C4-2B (cell line): ENCODE measurements at regions not wholly inside any gene's neighbourhood (a gene's known extent, or its start where the extent isn't known, plus 50 kb on each side); places are given as distances from the start of the nearest gene placed in this dataset.
A peak's percentile ranks its signal among the peaks of the same experiment; 100 is the strongest.

Experiments used
- H3K27ac ChIP-seq: fragments of 450-650 bp; 2 replicates; pipeline ENCODE4 v1.5.1; 2017
- ZFX ChIP-seq: fragments of 450-650 bp; IDR thresholded peaks from 2 replicates; pipeline ENCODE4 v1.6.1; 2017
- TF ChIP-seq, protein P1 (sequence below): fragments of 450-650 bp; conservative IDR thresholded peaks from 2 replicates; pipeline ENCODE4 v1.5.1; 2017; ENCODE audit warnings: mild to moderate bottlenecking

DNA sequence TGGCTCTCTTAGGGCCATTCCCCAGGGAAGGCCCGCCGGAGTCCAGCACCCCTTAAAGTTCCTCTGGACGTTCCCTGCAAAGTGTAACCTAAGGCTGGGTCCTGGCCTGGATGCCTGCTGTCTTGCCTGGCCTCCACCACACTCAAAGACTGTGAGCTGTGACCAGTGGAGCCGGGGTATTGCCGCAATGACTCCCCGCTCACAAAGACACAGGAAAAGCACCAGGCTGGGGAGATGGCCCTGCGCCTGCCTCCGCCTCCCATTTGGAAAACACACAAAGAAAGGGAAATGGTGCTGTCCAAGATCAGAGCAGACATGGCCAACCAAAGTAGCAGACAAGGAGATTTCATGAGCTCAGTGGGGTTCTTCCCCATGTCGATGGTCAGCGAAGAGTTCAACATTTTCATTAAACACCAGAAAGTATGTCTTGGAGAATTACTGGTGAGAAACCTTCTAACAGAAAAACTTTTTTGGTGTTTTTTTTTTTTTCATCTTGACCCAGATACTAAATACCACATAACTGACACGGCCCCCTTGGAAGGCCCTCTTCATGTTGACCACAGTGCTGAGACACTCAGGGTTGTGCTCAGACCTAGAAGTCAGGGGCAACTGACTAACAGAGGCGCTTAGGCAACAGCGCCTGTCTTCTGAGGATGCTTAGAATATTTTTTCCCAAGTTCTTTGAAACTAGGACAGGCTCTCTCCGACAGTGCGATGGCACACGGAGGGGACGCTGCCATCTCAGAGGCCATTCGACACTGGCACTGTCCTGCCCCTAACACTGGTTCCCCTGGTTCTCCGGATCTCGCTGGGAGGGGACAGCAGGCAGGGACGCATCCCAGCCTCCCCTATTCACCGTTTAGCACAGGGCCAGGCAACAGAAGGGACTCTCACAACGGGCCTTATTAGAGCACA lies 226.4 kb upstream of the ID2 start:
- no peak overlapping the region for H3K27ac ChIP-seq
- TF ChIP-seq, protein P1, sequence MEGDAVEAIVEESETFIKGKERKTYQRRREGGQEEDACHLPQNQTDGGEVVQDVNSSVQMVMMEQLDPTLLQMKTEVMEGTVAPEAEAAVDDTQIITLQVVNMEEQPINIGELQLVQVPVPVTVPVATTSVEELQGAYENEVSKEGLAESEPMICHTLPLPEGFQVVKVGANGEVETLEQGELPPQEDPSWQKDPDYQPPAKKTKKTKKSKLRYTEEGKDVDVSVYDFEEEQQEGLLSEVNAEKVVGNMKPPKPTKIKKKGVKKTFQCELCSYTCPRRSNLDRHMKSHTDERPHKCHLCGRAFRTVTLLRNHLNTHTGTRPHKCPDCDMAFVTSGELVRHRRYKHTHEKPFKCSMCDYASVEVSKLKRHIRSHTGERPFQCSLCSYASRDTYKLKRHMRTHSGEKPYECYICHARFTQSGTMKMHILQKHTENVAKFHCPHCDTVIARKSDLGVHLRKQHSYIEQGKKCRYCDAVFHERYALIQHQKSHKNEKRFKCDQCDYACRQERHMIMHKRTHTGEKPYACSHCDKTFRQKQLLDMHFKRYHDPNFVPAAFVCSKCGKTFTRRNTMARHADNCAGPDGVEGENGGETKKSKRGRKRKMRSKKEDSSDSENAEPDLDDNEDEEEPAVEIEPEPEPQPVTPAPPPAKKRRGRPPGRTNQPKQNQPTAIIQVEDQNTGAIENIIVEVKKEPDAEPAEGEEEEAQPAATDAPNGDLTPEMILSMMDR: no peak
- no peak for TF ChIP-seq ZFX

DNA sequence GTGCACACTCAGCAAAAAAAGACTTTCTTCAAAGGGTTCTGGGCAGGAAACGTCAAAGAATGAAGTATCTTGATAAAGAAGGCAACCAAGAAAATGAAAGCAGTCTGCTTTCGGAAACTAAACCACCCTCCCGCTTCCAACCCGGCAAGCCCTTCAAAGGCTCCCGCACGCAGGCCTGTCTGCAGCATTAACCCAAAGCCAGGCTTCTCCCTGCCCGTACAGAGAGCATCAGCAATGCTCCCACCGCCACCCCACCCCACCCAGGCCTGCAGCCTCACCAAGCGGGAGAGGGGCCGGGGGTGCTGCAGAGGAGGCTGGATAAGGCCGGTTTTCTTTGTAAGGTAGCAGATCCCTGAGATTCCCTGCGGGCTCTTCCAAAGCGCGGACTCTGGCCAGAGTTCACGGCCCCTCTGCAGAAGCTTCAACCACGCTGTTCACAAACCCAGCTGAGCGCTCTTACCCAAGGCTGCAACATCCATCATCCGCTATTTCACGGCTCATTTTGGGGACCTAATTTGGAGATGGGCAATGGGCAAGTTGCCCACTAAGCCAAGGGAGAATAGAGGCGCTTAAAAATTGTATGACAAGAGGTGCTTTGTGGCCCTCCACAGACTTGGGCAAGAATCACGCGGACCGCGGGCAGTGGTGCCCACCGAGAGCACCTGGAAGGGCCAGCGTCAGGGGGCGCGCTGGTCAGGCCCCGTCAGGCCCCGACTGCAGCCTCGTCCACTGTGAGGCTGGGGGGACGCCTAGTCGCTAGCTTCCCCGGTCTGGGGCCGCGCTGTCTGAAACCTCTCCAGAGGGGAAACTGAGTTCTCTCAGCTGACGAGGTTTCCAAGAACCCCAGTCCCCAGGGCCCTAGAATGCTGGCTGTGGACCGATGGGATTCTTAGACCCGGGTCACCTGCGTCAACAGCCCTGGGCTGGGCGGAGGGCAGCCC lies 225.4 kb upstream of the ID2 start:
- H3K27ac ChIP-seq: peak overlapping the region; percentile 22; the same call in 1 of the 2 replicates
- TF ChIP-seq, protein P1: no peak
- no peak for TF ChIP-seq ZFX

DNA sequence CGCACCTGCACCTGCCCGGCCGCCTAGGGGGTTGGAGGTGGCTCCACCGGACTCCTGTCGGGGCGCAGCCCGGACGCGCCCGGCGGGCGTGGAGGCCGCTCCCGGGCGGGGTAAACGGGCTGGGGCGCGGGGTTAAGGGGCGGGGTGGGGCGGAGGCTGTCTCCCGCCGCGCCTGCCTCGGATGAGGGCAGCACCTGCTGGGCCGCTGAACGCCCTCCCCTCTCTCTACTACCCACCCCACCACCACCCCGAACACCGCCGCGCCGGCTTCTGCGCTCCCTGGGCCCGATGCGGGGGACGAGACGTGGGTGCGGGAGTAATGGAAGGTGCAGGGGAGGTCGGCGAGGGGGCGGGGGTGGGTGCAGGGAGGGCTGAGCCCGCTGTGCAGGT lies 224.8 kb upstream of the ID2 start:
- TF ChIP-seq, protein P1: no peak
- no peak for TF ChIP-seq ZFX
- peak overlapping the region; percentile 22; the same call in 1 of the 2 replicates for H3K27ac ChIP-seq

DNA sequence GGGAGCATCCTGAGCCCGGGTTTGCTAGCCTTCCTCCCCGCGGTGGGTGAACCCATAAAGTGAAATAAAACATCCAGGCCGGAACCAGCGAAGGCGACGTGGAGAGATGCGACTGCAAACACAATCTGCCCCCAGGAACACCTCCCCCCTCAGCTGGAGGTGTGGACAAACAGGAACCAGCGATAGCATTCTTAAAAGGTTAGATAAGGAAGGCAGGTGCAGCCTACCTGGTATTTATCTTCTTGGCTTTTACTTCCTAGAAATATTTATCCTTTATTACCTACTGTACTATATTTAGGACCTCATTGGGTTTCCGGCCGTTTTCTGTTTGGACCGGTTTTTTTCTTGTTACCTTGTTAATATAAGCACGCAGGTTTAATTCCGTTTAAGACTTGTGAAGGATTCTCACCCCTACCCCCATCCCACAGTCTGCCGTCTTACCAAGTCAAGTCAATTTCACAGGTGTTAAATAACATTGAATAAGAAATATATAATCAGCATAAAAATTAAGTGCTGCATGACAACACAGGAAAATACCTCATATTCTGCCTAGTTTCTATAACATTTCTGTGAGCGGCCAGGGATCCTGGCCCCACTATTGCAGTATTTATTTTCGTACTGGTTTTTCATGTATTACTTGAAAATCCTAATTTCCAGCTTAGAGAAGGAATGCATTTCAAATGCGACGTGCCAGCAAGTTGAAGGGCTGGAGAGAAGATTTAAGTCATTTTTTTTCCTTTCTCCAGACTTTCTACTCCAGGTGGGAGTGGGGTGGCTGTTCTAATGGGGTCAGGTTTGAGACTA lies 224.0 kb upstream of the ID2 start:
- TF ChIP-seq, protein P1: no peak
- no peak for TF ChIP-seq ZFX
- peak overlapping the region; percentile 50 for H3K27ac ChIP-seq

DNA sequence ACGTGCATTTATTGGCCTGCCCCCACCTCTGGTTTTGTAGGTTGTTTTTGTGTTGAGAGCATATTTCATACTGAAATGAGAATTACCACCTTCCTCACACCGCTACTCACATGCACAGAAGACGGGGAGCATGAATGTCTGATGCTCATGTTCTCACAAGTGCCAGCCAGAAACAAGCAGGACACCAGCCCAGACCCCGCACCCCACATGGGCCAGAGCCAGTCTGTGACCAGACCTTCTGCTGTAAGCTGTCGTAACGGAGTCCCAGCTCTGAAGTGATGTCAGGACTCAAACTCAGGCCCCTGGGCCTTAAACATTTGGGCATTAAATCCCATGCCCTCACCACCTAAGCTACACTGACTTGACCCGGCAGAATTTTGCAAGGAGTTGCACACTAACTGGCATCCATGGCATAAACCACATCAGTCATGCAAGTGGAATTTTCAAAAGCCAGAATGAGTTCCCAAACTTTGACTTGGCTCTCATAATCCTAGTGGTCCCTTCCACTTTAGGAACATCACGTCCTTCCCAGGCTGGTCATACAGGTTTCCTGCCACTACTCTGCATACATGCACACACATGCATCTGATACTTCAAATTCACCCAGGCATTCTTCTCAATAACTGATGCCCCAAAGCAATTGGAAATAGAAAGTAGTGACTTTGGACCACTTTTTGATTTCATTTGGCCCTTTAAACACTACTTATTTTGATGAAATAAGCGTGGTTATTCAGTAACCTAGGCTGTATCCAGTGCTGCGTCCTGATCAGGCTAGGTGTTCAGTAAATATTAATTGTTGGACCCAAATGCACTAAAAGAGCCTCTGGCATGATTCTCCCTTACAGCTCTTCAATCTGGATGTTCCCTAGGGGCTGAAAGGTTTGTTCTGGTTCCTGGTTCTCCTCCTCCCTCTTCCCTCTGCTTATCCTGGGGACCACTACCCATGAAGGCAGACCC lies 223.1 kb upstream of the ID2 start:
- peak overlapping the region; percentile 50 for H3K27ac ChIP-seq
- TF ChIP-seq, protein P1: no peak
- no peak for TF ChIP-seq ZFX

DNA sequence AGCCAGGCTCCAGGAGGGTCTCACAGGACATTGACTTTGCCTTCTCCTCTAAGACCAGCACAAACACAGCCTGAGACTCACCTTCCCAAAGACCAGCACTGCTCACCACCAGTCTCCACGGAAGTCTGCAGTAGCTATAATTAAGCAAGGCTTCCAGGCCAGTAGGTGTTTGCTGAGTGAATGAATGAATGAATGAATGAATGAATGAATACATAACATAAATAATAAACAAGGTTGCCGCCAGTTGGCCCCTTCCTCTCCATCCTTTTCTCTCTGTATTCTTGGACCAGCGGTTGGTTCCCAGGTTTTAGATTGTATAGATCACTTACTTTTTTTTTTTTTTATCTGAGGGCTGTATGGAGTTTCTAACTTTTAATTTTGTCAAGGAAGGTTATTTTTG lies 222.4 kb upstream of the ID2 start:
- H3K27ac ChIP-seq: no peak overlapping the region; the same call in 1 of the 2 replicates
- TF ChIP-seq, protein P1: no peak
- TF ChIP-seq ZFX: no peak
